Keratinocyte (primary cell): ENCODE measurements at regions not wholly inside any gene's neighbourhood (a gene's known extent, or its start where the extent isn't known, plus 50 kb on each side); places are given as distances from the start of the nearest gene placed in this dataset.

Experiments used
- DNase-seq: peaks from one replicate; pipeline ENCODE4 v3.0.0-alpha.2; 2011; ENCODE audit warnings: low read depth, missing footprints, low spot score
- FAIRE-seq: peaks from 2 replicates; lab custom pipeline; 2011; peaks lifted over from hg19 to GRCh38; lab: Jason Lieb, UNC
- H2AFZ ChIP-seq: 2 replicates; pipeline ENCODE4 v1.6.0; 2012; ENCODE audit warnings: low read length, control low read depth, inconsistent platforms; ENCODE audit not compliant: control insufficient read depth
- H3K27ac ChIP-seq: 2 replicates; pipeline ENCODE4 v1.5.1; 2011; ENCODE audit warnings: low read length; ENCODE audit not compliant: control insufficient read depth, insufficient read depth
- H3K27me3 ChIP-seq: 3 replicates; pipeline ENCODE4 v1.6.0; 2011; ENCODE audit warnings: low read length; ENCODE audit not compliant: control insufficient read depth, insufficient read depth; ENCODE audit errors: extremely low read depth
- H3K36me3 ChIP-seq, 2 experiments: 2 replicates in 1 of 2; 3 replicates in 1 of 2; pipeline ENCODE4 v1.5.1; 2011; ENCODE audit warnings: low read length in 2 of 2, mild to moderate bottlenecking in 1 of 2; ENCODE audit not compliant: control insufficient read depth in 2 of 2, insufficient read depth in 2 of 2; ENCODE audit errors: extremely low read depth in 1 of 2
- H3K4me1 ChIP-seq: 3 replicates; pipeline ENCODE4 v1.5.1; 2011; ENCODE audit warnings: low read length; ENCODE audit not compliant: control insufficient read depth, insufficient read depth; ENCODE audit errors: extremely low read depth
- H3K4me2 ChIP-seq: 3 replicates; pipeline ENCODE4 v1.6.0; 2011; ENCODE audit warnings: low read depth, low read length; ENCODE audit not compliant: control insufficient read depth, insufficient read depth; ENCODE audit errors: extremely low read depth
- H3K4me3 ChIP-seq, 3 experiments: fragments of 200-600 bp in 1 of 3; sonication (generic) in 1 of 3; 2 replicates in 2 of 3; 3 replicates in 1 of 3; pipeline ENCODE4 v1.5.1; 2011 to 2016; ENCODE audit warnings: low read length in 3 of 3, mild to moderate bottlenecking in 3 of 3, control low read depth in 2 of 3, inconsistent platforms in 1 of 3, low read depth in 1 of 3, mixed read lengths in 1 of 3, mixed run types in 1 of 3, moderate library complexity in 1 of 3; ENCODE audit not compliant: control insufficient read depth in 2 of 3, insufficient read depth in 2 of 3; ENCODE audit errors: extremely low read depth in 1 of 3
- H3K79me2 ChIP-seq: 2 replicates; pipeline ENCODE4 v1.6.0; 2012; ENCODE audit warnings: low read length; ENCODE audit not compliant: control insufficient read depth, insufficient read depth
- H3K9ac ChIP-seq: 3 replicates; pipeline ENCODE4 v1.6.0; 2011; ENCODE audit warnings: low read length; ENCODE audit not compliant: control insufficient read depth, insufficient read depth; ENCODE audit errors: extremely low read depth
- H3K9me1 ChIP-seq: 3 replicates; pipeline ENCODE4 v1.6.0; 2011; ENCODE audit warnings: low read length; ENCODE audit not compliant: control insufficient read depth, insufficient read depth; ENCODE audit errors: extremely low read depth
- H3K9me3 ChIP-seq: 2 replicates; pipeline ENCODE4 v1.5.1; 2012; ENCODE audit warnings: low read depth, low read length; ENCODE audit not compliant: control insufficient read depth
- H4K20me1 ChIP-seq: 3 replicates; pipeline ENCODE4 v1.6.0; 2011; ENCODE audit warnings: low read length; ENCODE audit not compliant: control insufficient read depth, insufficient read depth; ENCODE audit errors: extremely low read depth
- CTCF ChIP-seq, 3 experiments: IDR thresholded peaks in 1 of 3; conservative IDR thresholded peaks in 1 of 3; optimal IDR thresholded peaks in 1 of 3; 2 replicates in 2 of 3; 3 replicates in 1 of 3; pipeline versions ENCODE3 to v1.5.1; 2011; ENCODE audit warnings: low read length in 3 of 3, mild to moderate bottlenecking in 3 of 3, moderate library complexity in 2 of 3, control low read depth in 1 of 3, inconsistent platforms in 1 of 3; ENCODE audit not compliant: insufficient read depth in 2 of 3; ENCODE audit errors: extremely low read depth in 1 of 3
- EZH2 ChIP-seq: IDR thresholded peaks from one replicate; pipeline ENCODE4 v1.6.1; 2012; ENCODE audit warnings: inconsistent platforms, mild to moderate bottlenecking, low read length, moderate library complexity
- dilution Hi-C: fragments of 300-500 bp; cut with MboI; formaldehyde crosslinking; loops from one replicate; pipeline ENCODE4 v1.7.0; 2020; ENCODE audit warnings: low sequenced_read_pairs; ENCODE audit not compliant: extremely low pct_ligation_motif_present

GRCh38 chr17:36779550-36779949 is 157.7 kb upstream of the LHX1 start:
- dilution Hi-C loops = no loop called here
- Histone ChIP-seq H3K27ac (no peak overlapping the region), H3K9me3 (no peaks in the 10 kb centered on the region), H3K79me2 (no peaks in the 10 kb centered on the region), H2AFZ (no peak overlapping the region), H3K36me3 (no peaks in the 10 kb centered on the region), H3K27me3 (peaks cover 6% of the 10 kb centered on the region), H3K4me3 (no peak overlapping the region), H3K4me1 (no peaks in the 10 kb centered on the region), H4K20me1 (no peaks in the 10 kb centered on the region), H3K9me1 (no peaks in the 10 kb centered on the region), H3K4me2 (no peak overlapping the region), H3K9ac (no peak overlapping the region)
- no peak for TF ChIP-seq CTCF (optimal IDR thresholded peaks at IDR 0.05 in 1 of 3, IDR thresholded peaks at IDR 0.05 in 1 of 3, conservative IDR thresholded peaks at IDR 0.05 in 1 of 3; ENCODE audit: extremely low read depth in 1 of 3, insufficient read depth in 2 of 3, low read length in 3 of 3)
- no peak for TF ChIP-seq EZH2
- DNase-seq = no peak
- no peak for FAIRE-seq

GRCh38 chr17:36784633-36785032 is 152.6 kb upstream of the LHX1 start:
- Histone ChIP-seq H3K4me1 (no peaks in the 10 kb centered on the region), H3K9ac (no peak overlapping the region), H2AFZ (no peak overlapping the region), H3K36me3 (no peaks in the 10 kb centered on the region), H3K27me3 (peaks cover 11% of the 10 kb centered on the region), H3K4me3 (no peak overlapping the region), H3K4me2 (no peak overlapping the region), H4K20me1 (no peaks in the 10 kb centered on the region), H3K79me2 (no peaks in the 10 kb centered on the region), H3K27ac (no peak overlapping the region), H3K9me3 (no peaks in the 10 kb centered on the region), H3K9me1 (no peaks in the 10 kb centered on the region)
- TF ChIP-seq EZH2 (no peak), CTCF (optimal IDR thresholded peaks at IDR 0.05 in 1 of 3, IDR thresholded peaks at IDR 0.05 in 1 of 3, conservative IDR thresholded peaks at IDR 0.05 in 1 of 3; ENCODE audit: extremely low read depth in 1 of 3, insufficient read depth in 2 of 3, low read length in 3 of 3) (no peak)
- DNase-seq (no peak), FAIRE-seq (no peak)
- dilution Hi-C loops = no loop called here
